OCI-LY7 (cell line): ENCODE measurements at regions not wholly inside any gene's neighbourhood (a gene's known extent, or its start where the extent isn't known, plus 50 kb on each side); places are given as distances from the start of the nearest gene placed in this dataset.

Experiments
- EZH2phosphoT487 ChIP-seq: fragments of 200-600 bp; sonication (generic); IDR thresholded peaks from 2 replicates; pipeline ENCODE4 v1.6.1; 2018; ENCODE audit warnings: low read depth, borderline replicate concordance, mild to moderate bottlenecking, mixed run types, antibody characterized with exemption, low read length, moderate library complexity, mixed read lengths
- TF ChIP-seq, protein P1 (sequence below): fragments of 200-600 bp; sonication (generic); conservative IDR thresholded peaks from 2 replicates; pipeline ENCODE4 v1.5.1; 2014; ENCODE audit warnings: mild to moderate bottlenecking, antibody characterized with exemption, low read length, moderate library complexity, mixed read lengths

GRCh38 chr18:28855524-28855923 is 678.6 kb upstream of the CDH2 start:
- TF ChIP-seq, protein P1, sequence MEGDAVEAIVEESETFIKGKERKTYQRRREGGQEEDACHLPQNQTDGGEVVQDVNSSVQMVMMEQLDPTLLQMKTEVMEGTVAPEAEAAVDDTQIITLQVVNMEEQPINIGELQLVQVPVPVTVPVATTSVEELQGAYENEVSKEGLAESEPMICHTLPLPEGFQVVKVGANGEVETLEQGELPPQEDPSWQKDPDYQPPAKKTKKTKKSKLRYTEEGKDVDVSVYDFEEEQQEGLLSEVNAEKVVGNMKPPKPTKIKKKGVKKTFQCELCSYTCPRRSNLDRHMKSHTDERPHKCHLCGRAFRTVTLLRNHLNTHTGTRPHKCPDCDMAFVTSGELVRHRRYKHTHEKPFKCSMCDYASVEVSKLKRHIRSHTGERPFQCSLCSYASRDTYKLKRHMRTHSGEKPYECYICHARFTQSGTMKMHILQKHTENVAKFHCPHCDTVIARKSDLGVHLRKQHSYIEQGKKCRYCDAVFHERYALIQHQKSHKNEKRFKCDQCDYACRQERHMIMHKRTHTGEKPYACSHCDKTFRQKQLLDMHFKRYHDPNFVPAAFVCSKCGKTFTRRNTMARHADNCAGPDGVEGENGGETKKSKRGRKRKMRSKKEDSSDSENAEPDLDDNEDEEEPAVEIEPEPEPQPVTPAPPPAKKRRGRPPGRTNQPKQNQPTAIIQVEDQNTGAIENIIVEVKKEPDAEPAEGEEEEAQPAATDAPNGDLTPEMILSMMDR = no peak
- TF ChIP-seq EZH2phosphoT487 = no peak
